HG02642 (cell line): ENCODE measurements at regions not wholly inside any gene's neighbourhood (a gene's known extent, or its start where the extent isn't known, plus 50 kb on each side); places are given as distances from the start of the nearest gene placed in this dataset.

Experiments used
- ATAC-seq: cut with Tn5 transposase; IDR thresholded peaks from one replicate; pipeline ENCODE4 v1.9.1; 2021; ENCODE audit warnings: mild to moderate bottlenecking; ENCODE audit not compliant: unreplicated experiment, poor library complexity

GRCh38 chr16:66081775-66082366, 284.6 kb upstream of the CDH5 start:
- ATAC-seq, result no peak

DNA sequence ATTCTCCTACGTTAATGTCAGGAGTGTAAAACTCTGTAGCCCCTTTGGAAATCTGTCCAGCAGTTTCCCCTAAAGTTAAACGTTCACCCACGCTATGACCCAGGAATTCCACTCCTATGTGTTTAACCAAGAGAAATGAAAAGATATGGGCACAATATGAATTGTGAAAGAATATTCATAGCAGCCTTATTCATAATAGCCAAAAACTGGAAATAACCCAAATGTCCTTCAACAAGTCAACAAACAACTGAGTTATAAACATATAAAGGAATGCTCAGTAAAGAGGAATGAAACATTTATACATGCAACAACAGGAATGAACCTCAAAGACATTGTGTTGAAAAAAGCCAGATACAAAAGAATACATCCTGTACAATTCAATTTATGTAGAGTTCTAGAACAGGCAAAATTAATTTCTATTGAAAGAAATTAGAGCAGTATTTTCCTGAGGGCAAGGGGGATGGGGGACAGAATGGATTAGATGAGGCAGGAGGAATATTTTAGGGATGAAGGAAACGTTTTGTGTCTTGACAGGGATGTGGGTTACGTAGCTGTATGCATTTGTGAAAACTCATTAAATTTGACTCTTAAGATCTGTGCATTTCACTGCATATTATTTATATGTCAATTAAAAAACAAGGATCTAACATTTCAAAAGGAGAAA, 286.7 kb upstream of the CDH5 start:
- ATAC-seq, result no peak

GRCh38 chr16:66070140-66070917, 296.2 kb upstream of the CDH5 start:
- no peak for ATAC-seq

- no peak for ATAC-seq
These were observed 296.9 kb upstream of the CDH5 start for GRCh38 chr16:66069587-66069986.

- ATAC-seq, result no peak
These were observed 300.1 kb upstream of the CDH5 start for GRCh38 chr16:66066404-66066803.

- ATAC-seq, result no peak
These were observed 300.6 kb upstream of the CDH5 start for GRCh38 chr16:66065925-66066324.

DNA sequence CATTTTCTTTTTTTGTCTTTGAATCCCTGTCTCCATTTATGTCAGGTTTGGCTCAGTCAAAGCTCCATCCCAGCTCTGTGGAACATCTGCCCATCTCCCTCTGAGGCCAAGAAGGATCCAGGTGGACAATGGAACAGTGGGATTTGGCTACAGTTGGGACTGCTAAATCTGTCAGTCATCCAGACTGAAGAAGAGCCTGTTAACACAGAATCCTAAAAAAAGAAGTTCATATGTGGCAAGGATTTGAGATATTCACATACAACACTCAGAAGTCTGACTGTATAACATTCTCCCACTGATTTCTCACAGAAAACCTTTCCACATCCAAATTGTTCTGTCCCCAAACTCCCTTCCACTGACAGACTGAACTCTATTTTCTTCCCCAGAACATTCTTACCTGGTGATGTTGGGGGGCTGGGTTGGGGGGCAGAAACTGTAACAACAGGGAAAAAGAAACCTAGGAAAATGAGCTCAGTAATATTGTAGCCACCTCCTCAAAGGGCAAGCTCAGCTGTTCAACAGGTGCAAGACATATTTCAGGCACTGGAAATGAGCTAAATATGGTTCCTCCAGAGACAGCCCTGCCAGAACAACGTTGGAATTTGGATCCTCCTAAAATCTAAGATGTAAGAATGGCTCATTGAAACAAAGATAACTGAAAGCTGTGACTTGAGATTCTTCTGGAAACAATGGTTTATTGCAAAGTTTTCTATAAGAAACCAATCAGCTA, 301.5 kb upstream of the CDH5 start:
- ATAC-seq, result no peak

DNA sequence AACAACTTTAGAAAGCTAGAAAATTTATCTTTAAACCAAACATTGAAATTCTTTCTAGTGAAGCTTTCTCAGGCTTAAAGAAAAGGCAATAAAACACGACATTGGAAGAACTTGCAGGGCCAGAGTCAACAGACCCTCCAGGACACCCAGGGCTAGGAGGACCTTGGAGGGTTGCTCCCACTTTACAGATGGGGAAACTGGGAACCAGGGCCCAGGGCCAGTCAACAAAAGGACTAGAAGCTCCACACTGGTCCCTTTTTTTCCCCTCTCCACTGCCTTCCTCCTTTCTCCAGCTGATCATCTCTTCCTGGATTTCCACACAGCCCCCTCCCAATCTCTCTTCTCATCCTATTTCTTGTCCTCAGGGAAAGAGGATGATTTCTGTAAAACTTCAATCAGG, 307.7 kb upstream of the CDH5 start:
- ATAC-seq, result no peak

DNA sequence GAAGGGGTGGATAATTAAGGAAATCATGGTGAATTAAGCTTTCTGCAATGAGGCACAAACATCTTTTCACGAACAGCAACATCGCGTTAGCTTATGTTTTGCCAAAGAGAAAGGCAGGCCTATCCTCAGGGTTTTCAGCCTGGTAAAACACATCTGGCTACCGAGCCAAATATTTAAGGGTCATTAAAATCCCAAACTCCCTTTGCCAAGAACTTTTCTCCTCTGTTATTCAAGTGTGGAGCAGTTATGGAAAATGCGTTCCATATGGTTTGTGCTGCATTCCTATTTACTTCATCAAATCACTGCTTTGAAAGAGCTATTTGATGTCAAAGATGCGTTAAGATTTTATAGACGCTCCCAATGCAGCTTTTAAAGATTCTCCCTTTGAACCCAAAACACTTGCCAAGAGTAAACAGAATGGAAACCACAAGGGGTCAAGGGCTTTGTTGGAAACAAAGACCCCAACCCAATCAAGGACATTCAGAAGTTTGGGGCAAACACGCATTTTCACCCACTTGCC, 308.3 kb upstream of the CDH5 start:
- no peak for ATAC-seq

DNA sequence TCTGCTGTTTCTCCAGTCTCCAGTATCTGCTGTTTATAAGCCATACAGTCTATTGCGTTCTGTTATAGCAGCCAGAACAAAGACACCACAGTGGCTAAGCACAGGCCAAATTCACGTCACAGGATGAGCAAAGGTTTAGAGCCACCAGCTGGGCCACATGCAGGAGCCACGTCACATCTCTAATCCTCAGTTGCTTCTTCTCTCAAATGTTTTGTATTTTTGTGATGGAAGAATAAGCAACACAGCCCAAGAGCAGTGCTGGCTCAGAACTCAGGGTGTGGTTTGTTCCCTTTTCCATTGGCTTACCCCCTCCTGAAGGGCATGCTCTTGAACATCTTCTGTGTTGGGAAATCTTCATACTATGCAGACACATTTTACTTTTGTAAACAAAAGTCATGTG, 309.4 kb upstream of the CDH5 start:
- no peak for ATAC-seq

GRCh38 chr16:66054095-66054494, 312.4 kb upstream of the CDH5 start:
- ATAC-seq, result no peak

DNA sequence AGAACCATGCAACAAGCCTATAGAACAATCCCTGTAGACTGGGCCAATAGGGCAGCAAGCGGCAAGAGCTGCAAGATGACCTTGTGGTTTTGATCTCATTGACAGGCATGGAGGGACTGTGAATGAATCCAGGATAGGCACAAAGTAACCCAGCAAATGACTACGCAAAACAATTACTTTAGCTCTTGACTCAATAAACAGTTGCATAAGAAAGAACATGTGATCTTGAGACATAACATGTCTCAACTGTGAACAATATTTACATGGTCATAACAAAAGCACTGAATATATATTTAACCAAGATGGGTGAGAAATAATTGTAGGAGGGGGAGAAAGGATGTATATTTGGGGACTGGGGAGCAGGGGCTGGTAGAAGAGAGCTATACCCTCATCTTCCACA, 313.7 kb upstream of the CDH5 start:
- no peak for ATAC-seq

- ATAC-seq, result no peak
These were observed 315.5 kb upstream of the CDH5 start for GRCh38 chr16:66050991-66051390.

- no peak for ATAC-seq
These were observed 316.6 kb upstream of the CDH5 start for GRCh38 chr16:66049865-66050264.

DNA sequence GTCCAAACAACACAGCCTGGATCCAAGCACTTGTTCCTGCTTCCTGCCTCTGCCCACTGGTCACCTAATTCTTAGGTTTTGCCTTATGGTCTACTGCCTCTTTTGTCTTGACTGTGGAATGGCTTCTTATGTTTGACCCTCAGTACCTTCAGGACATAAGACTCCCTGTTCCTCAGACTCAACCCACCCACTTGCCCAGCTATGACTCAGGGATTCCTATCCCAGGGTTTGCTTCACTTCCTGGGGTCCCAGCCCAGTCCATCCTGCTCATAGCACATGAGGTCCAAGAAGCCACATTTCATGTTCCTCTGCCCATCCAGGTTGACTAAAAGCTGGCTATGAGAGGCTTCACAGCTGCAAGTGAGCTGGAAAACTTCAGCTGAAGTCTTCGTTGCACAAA, 320.9 kb upstream of the CDH5 start:
- no peak for ATAC-seq

GRCh38 chr16:66044556-66044955, 321.9 kb upstream of the CDH5 start:
- ATAC-seq, result no peak

DNA sequence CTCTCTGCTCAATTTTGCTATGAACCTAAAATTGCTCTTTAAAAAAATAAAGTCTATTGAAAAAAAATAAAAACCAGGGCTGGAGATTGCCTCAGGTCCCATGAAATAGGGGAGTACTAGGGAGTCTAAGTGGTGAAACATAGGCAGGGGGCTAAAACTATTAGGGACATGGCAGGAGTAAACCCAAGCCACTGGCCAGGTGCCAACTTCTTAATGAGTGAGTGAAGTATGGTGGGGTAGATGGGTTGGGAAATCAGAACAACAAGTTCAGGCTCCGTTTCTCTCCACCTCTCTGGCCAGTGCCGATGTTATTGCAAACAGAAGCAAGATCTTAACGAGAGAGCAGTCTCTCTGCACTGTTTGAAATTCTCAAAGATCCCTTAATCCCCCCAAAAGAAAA, 322.4 kb upstream of the CDH5 start:
- ATAC-seq, result no peak

- no peak for ATAC-seq
These were observed 323.2 kb upstream of the CDH5 start for GRCh38 chr16:66043326-66043725.

- no peak for ATAC-seq
These were observed 324.1 kb upstream of the CDH5 start for GRCh38 chr16:66042341-66042740.

GRCh38 chr16:66041907-66042306, 324.6 kb upstream of the CDH5 start:
- no peak for ATAC-seq

DNA sequence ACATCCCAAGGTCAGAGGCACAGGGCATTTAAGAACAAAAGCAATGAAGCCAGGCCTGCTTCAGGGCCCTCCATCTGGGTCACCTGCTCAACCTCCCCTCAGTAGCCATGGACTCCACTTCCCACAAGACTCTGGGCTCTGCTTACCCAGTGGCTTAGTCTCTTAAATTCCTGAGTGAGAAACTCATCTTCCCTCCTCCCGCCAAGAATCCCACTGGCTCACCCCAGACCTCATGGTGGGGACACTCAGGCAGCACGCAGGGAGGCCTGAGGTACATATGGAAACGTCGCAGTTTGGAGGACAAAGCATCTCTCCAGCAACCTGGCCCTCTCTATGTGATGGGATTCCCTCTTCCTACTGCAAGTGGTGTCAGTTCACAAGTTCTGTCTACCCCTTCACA, 326.7 kb upstream of the CDH5 start:
- no peak for ATAC-seq
